HG02798 (cell line): ENCODE measurements at regions not wholly inside any gene's neighbourhood (a gene's known extent, or its start where the extent isn't known, plus 50 kb on each side); places are given as distances from the start of the nearest gene placed in this dataset.
A peak's percentile ranks its signal among the peaks of the same experiment; 100 is the strongest.
"Not testable (repeated sequence)": the region's sequence is repeated elsewhere in the genome, so short reads cannot be mapped to it uniquely, and the experiment has no call there.

Experiments used
- ATAC-seq: cut with Tn5 transposase; IDR thresholded peaks from one replicate; pipeline ENCODE4 v1.9.1; 2021; ENCODE audit warnings: mild to moderate bottlenecking; ENCODE audit not compliant: unreplicated experiment, poor library complexity

- no peak for ATAC-seq
These were observed 379.9 kb downstream of the TRAM1L1 start for GRCh38 chr4:116705466-116705865.

- no peak for ATAC-seq
These were observed 382.4 kb downstream of the TRAM1L1 start for GRCh38 chr4:116702949-116703348.

GRCh38 chr4:116688536-116688935 lies 396.8 kb downstream of the TRAM1L1 start:
- no peak for ATAC-seq

- no peak for ATAC-seq
These were observed 417.2 kb downstream of the TRAM1L1 start for GRCh38 chr4:116668190-116668589.

- ATAC-seq = no peak
These were observed 419.7 kb downstream of the TRAM1L1 start for GRCh38 chr4:116665716-116666115.

GRCh38 chr4:116664198-116664597 lies 421.2 kb downstream of the TRAM1L1 start:
- ATAC-seq = no peak

- ATAC-seq = no peak
These were observed 446.3 kb downstream of the TRAM1L1 start for GRCh38 chr4:116639070-116639577.

GRCh38 chr4:116638592-116638991 lies 446.8 kb downstream of the TRAM1L1 start:
- no peak for ATAC-seq

GRCh38 chr4:116636917-116637316 lies 448.5 kb downstream of the TRAM1L1 start:
- peak; percentile 96 for ATAC-seq

GRCh38 chr4:116632269-116632668 lies 453.1 kb downstream of the TRAM1L1 start:
- no peak for ATAC-seq

GRCh38 chr4:116628598-116628997 lies 456.8 kb downstream of the TRAM1L1 start:
- ATAC-seq = no peak

- ATAC-seq = no peak
These were observed 457.8 kb downstream of the TRAM1L1 start for GRCh38 chr4:116627545-116627944.

GRCh38 chr4:116619508-116619907 lies 465.9 kb downstream of the TRAM1L1 start:
- not testable (repeated sequence) for ATAC-seq

- ATAC-seq = no peak
These were observed 466.7 kb downstream of the TRAM1L1 start for GRCh38 chr4:116618638-116619037.

- no peak for ATAC-seq
These were observed 482.3 kb downstream of the TRAM1L1 start for GRCh38 chr4:116603096-116603495.

- no peak for ATAC-seq
These were observed 485.5 kb downstream of the TRAM1L1 start for GRCh38 chr4:116599859-116600258.

GRCh38 chr4:116598980-116599789 lies 486.2 kb downstream of the TRAM1L1 start:
- ATAC-seq = no peak

GRCh38 chr4:116598155-116598979 lies 487.0 kb downstream of the TRAM1L1 start:
- ATAC-seq = no peak

GRCh38 chr4:116590648-116591047 lies 494.7 kb downstream of the TRAM1L1 start:
- ATAC-seq = no peak

GRCh38 chr4:116588783-116589182 lies 496.6 kb downstream of the TRAM1L1 start:
- ATAC-seq = no peak

GRCh38 chr4:116585246-116585645 lies 500.1 kb downstream of the TRAM1L1 start:
- ATAC-seq = no peak
